Mucosa of descending colon (tissue), 3 donors: ENCODE measurements at regions not wholly inside any gene's neighbourhood (a gene's known extent, or its start where the extent isn't known, plus 50 kb on each side); places are given as distances from the start of the nearest gene placed in this dataset.

Experiments used
- ATAC-seq: fragments of 200-7000 bp; cut with Tn5 transposase; one replicate; pipeline ENCODE4 v1.9.1; 2020; ENCODE audit warnings: mild to moderate bottlenecking, moderate library complexity
- DNase-seq, 3 donors: peaks; one replicate each; pipeline ENCODE4 v3.0.0-alpha.2; 2020
- H3K36me3 ChIP-seq: fragments of 200-600 bp; one replicate; pipeline ENCODE4 v1.8.0; 2021; ENCODE audit warnings: low read depth, mild to moderate bottlenecking
- H3K4me1 ChIP-seq: fragments of 200-600 bp; one replicate; pipeline ENCODE4 v1.8.0; 2021; ENCODE audit warnings: low read depth, mild to moderate bottlenecking
- H3K4me3 ChIP-seq: fragments of 200-600 bp; one replicate; pipeline ENCODE4 v1.8.0; 2021; ENCODE audit warnings: mild to moderate bottlenecking
- H3K9me3 ChIP-seq: fragments of 200-600 bp; one replicate; pipeline ENCODE4 v1.8.0; 2021; ENCODE audit warnings: mild to moderate bottlenecking
- intact Hi-C, 2 donors: fragments of 100-400 bp; cut with DNase I in 1 of 2; cut with micrococcal nuclease in 1 of 2; formaldehyde crosslinking; loops; one replicate each; pipeline versions ENCODE4 v1.11.0 to v1.11.1; 2022; cut with DNase I, micrococcal nuclease
- TF ChIP-seq, protein P1 (sequence below): fragments of 200-600 bp; IDR thresholded peaks from one replicate; pipeline ENCODE4 v1.8.0; 2022; ENCODE audit warnings: antibody characterized with exemption, mild to moderate bottlenecking
- donor health status: DM: no; HTN: no; CAD: no; lungs with moderate emphysema.
- donor health status: DM: no; HTN: no; CAD: no.
- donor health status: DM: no; HTN: yes; CAD: no.

DNA sequence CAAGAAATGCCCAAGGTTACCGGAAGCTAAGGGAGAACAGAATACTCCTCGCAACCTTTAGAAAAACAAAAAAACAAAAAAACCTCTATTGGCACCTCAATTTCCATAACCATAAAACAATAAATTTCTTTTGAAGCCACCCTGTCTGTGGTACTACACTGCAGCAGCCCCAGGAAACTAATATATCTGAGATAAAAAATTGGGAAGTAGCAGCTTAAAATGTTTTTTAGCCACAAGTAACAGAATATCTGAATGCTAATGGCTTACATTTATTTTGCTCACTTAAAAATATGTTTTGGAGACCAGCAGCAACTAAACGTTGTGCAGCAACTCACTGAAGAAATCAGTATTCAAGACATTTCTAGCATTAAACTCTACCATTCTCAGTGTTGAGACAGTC lies 969.6 kb downstream of the DNAH5 start:
- intact Hi-C loops: no loop called here

DNA sequence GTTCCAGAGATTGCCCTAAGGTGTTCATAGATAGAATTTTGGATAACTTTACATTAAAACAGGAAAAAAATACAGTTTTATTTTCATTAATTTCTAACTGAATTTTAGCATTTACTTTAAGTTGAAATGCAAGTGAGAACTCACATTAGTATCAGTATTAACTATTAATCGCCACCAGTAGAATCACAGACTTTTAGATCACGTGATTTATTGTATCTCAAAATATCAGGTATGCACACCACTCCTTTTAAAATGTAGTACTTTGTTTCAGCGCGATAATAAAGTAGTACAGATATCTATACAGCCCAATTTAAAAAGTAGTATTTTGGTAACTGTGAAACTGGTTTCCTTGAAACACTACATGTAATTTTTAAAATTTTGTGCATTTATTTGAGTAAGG lies 978.7 kb downstream of the DNAH5 start:
- TF ChIP-seq, protein P1, sequence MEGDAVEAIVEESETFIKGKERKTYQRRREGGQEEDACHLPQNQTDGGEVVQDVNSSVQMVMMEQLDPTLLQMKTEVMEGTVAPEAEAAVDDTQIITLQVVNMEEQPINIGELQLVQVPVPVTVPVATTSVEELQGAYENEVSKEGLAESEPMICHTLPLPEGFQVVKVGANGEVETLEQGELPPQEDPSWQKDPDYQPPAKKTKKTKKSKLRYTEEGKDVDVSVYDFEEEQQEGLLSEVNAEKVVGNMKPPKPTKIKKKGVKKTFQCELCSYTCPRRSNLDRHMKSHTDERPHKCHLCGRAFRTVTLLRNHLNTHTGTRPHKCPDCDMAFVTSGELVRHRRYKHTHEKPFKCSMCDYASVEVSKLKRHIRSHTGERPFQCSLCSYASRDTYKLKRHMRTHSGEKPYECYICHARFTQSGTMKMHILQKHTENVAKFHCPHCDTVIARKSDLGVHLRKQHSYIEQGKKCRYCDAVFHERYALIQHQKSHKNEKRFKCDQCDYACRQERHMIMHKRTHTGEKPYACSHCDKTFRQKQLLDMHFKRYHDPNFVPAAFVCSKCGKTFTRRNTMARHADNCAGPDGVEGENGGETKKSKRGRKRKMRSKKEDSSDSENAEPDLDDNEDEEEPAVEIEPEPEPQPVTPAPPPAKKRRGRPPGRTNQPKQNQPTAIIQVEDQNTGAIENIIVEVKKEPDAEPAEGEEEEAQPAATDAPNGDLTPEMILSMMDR: no peak
- H3K4me3 ChIP-seq: no peak overlapping the region
- ATAC-seq (no peak), DNase-seq (no peak)
- H3K36me3 ChIP-seq: no peaks in the 10 kb centered on the region
- H3K9me3 ChIP-seq: peaks cover 18% of the 10 kb centered on the region
- H3K4me1 ChIP-seq: no peaks in the 10 kb centered on the region
- intact Hi-C loops: no loop called here

More for the DNA sequence above, 969.6 kb downstream of the DNAH5 start:
- Histone ChIP-seq H3K4me1 (no peaks in the 10 kb centered on the region), H3K4me3 (no peak overlapping the region), H3K9me3 (peaks cover 41% of the 10 kb centered on the region), H3K36me3 (no peaks in the 10 kb centered on the region)
- TF ChIP-seq, protein P1: no peak
- ATAC-seq: no peak
- no peak for DNase-seq

DNA sequence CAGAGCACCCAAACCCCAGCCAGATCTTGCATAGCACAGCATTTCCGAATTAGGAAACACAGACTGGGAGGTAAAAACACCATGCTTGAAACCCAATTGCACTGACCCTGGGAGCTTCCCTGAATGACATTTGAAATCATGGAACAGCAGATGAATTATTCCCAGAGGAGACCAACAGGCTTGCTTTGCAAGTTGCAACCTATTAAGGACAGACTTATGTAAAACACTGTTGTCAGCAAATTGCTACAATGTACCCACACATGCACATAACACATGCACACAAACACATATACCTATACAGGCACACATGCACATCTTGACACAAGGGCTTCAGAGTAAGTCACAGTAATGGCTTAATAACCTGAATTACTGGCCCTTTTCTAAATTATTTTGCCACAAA lies 984.8 kb downstream of the DNAH5 start:
- no peaks in the 10 kb centered on the region for H3K4me1 ChIP-seq
- TF ChIP-seq, protein P1: no peak
- ATAC-seq (no peak), DNase-seq (no peak)
- H3K9me3 ChIP-seq: peaks cover 18% of the 10 kb centered on the region
- no peaks in the 10 kb centered on the region for H3K36me3 ChIP-seq
- intact Hi-C loops: no loop called here
- H3K4me3 ChIP-seq: no peak overlapping the region

DNA sequence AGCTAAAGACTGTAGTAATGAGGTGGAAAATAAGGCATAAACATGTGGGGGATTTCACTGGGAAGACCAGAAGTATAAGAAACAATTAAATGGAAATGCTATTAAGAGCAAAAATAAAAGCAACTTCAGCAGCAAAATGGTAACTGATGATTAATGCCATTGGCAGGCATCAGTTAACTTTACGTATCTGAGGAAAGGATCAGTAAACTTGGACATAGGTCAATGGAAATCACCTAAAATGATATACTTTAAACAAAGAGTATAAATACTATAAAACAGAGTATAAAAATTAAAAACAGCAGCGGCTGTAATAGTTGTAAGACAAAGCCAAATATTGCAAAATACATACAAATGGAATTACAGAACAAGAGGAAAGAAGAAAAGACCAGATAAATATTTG lies 992.1 kb downstream of the DNAH5 start:
- Histone ChIP-seq H3K9me3 (peaks cover 21% of the 10 kb centered on the region), H3K36me3 (no peaks in the 10 kb centered on the region), H3K4me3 (no peak overlapping the region), H3K4me1 (no peaks in the 10 kb centered on the region)
- intact Hi-C loops: no loop called here
- ATAC-seq: no peak
- TF ChIP-seq, protein P1: no peak
- no peak for DNase-seq

DNA sequence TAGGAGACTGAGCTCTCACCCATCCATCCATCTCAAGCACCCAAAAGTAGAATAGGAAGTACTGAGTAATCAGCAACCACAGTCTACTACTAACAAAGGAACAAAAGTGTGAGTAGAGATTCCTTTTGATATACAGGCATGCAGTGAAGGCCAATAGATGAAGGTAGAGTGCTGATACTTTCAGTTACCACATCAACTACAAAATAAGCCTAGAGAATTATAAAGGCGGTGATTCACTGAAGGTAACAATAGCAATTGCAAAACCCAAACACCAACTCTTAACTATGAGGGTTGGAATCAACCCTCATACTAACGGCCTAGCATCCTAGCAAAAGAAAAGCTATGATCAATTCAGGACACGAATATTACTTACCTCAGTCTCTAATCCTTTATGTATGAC lies 992.6 kb downstream of the DNAH5 start:
- intact Hi-C loops: no loop called here
- H3K36me3 ChIP-seq: no peaks in the 10 kb centered on the region
- no peak for ATAC-seq

More for the DNA sequence above, 992.6 kb downstream of the DNAH5 start:
- H3K4me1 ChIP-seq: no peaks in the 10 kb centered on the region
- TF ChIP-seq, protein P1: no peak
- no peak overlapping the region for H3K4me3 ChIP-seq
- peaks cover 16% of the 10 kb centered on the region for H3K9me3 ChIP-seq
- no peak for DNase-seq
